Parathyroid adenoma (tissue), 2 donors: ENCODE measurements at regions not wholly inside any gene's neighbourhood (a gene's known extent, or its start where the extent isn't known, plus 50 kb on each side); places are given as distances from the start of the nearest gene placed in this dataset.

Source experiments
- H2AFZ ChIP-seq: fragments of 300-600 bp; sonication (generic); one replicate; pipeline ENCODE4 v1.7.0; 2017; ENCODE audit warnings: antibody characterized with exemption, mild to moderate bottlenecking
- H3K27ac ChIP-seq: fragments of 300-600 bp; sonication (generic); one replicate; pipeline ENCODE4 v1.7.0; 2017
- H3K27me3 ChIP-seq: fragments of 300-600 bp; sonication (generic); one replicate; pipeline ENCODE4 v1.7.0; 2017; ENCODE audit warnings: low read length; ENCODE audit not compliant: control insufficient read depth, insufficient read depth
- H3K36me3 ChIP-seq: fragments of 300-600 bp; sonication (generic); one replicate; pipeline ENCODE4 v1.7.0; 2017; ENCODE audit warnings: low read length; ENCODE audit not compliant: control insufficient read depth, insufficient read depth
- H3K4me1 ChIP-seq: fragments of 300-600 bp; sonication (generic); one replicate; pipeline ENCODE4 v1.7.0; 2017; ENCODE audit warnings: control low read depth
- H3K4me2 ChIP-seq: fragments of 300-600 bp; sonication (generic); one replicate; pipeline ENCODE4 v1.7.0; 2017; ENCODE audit warnings: low read length
- H3K4me3 ChIP-seq: fragments of 300-600 bp; sonication (generic); one replicate; pipeline ENCODE4 v1.7.0; 2017; ENCODE audit warnings: low read depth, low read length
- H3K79me2 ChIP-seq: fragments of 300-600 bp; sonication (generic); one replicate; pipeline ENCODE4 v1.7.0; 2017; ENCODE audit warnings: control low read depth
- H3K9ac ChIP-seq: fragments of 300-600 bp; sonication (generic); one replicate; pipeline ENCODE4 v1.7.0; 2017; ENCODE audit warnings: mild to moderate bottlenecking
- H3K9me3 ChIP-seq: fragments of 300-600 bp; sonication (generic); one replicate; pipeline ENCODE4 v1.7.0; 2017; ENCODE audit warnings: low read length; ENCODE audit not compliant: control insufficient read depth
- TF ChIP-seq, protein P1 (sequence below): fragments of 300-600 bp; sonication (generic); IDR thresholded peaks from one replicate; pipeline ENCODE4 v1.7.0; 2017; ENCODE audit warnings: antibody characterized with exemption, mild to moderate bottlenecking
- donor health status: primary hyperparathyroidism.

DNA sequence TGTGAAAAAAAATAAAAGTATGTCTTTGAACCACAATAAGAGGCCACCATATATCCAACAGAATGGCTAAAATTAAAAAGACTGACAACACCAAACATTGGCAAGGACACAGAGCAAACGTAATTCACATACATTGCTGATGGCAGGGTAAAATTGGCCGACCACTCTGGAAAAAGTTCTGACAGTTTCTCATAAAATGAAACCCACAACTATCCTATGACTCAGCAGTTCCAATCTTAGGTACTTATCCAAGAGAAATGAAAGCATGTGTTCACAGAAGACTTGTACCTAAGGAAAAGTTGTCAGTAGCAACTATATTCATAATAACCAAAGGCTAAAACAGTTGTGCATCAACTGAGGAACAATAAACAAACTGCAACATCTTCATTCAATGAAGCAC, 357.3 kb upstream of the XYLT1 start:
- H3K4me1 ChIP-seq = no peaks in the 10 kb centered on the region
- no peak overlapping the region for H3K4me2 ChIP-seq
- no peaks in the 10 kb centered on the region for H3K36me3 ChIP-seq
- H3K27ac ChIP-seq = no peak overlapping the region
- H2AFZ ChIP-seq = no peak overlapping the region
- no peaks in the 10 kb centered on the region for H3K79me2 ChIP-seq
- TF ChIP-seq, protein P1, sequence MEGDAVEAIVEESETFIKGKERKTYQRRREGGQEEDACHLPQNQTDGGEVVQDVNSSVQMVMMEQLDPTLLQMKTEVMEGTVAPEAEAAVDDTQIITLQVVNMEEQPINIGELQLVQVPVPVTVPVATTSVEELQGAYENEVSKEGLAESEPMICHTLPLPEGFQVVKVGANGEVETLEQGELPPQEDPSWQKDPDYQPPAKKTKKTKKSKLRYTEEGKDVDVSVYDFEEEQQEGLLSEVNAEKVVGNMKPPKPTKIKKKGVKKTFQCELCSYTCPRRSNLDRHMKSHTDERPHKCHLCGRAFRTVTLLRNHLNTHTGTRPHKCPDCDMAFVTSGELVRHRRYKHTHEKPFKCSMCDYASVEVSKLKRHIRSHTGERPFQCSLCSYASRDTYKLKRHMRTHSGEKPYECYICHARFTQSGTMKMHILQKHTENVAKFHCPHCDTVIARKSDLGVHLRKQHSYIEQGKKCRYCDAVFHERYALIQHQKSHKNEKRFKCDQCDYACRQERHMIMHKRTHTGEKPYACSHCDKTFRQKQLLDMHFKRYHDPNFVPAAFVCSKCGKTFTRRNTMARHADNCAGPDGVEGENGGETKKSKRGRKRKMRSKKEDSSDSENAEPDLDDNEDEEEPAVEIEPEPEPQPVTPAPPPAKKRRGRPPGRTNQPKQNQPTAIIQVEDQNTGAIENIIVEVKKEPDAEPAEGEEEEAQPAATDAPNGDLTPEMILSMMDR = no peak
- no peak overlapping the region for H3K4me3 ChIP-seq
- H3K9me3 ChIP-seq = no peaks in the 10 kb centered on the region
- no peak overlapping the region for H3K9ac ChIP-seq
- no peaks in the 10 kb centered on the region for H3K27me3 ChIP-seq

DNA sequence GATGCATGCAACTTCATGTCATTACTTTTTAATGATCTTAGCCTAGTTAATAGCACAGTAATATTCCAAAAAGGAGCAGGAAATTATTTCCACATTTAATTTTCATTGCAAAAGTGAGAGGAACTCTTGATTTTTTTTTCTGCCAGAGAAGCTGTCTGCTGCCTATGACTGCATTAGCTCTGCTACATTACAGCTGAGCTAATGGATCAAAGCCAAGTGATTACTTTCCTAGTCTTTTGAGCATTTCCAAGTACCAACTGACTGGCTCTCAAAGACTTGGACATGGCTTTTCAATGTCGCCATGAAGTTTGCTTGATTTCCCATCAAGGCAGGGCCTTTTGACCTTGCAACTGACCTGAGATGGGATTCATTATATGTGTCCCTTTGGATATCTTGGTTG, 356.6 kb upstream of the XYLT1 start:
- no peaks in the 10 kb centered on the region for H3K36me3 ChIP-seq
- H3K4me1 ChIP-seq = no peaks in the 10 kb centered on the region
- no peaks in the 10 kb centered on the region for H3K9me3 ChIP-seq
- no peak overlapping the region for H3K27ac ChIP-seq
- no peak overlapping the region for H2AFZ ChIP-seq
- TF ChIP-seq, protein P1 = no peak
- H3K79me2 ChIP-seq = no peaks in the 10 kb centered on the region
- no peaks in the 10 kb centered on the region for H3K27me3 ChIP-seq
- no peak overlapping the region for H3K9ac ChIP-seq
- H3K4me3 ChIP-seq = no peak overlapping the region
- no peak overlapping the region for H3K4me2 ChIP-seq

DNA sequence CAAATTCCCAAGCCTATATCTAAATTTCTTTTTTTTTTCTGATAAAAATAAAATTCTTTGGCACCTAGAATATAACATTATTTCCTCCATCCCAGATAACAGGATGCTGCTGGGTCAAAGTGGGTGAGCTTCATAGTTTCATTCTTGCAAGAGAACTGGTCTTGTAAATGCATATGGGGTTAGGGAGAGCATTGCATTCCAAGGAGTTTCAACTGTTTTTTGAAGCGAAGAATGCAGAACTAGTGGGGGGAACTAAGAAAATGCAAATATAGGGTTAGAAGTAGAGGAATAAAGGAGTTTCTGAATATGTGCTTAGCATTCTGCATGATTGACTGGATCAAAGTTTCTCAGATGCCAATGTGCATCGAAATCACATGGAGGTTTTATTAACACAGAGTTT, 347.2 kb upstream of the XYLT1 start:
- TF ChIP-seq, protein P1 = no peak
- Histone ChIP-seq H3K36me3 (no peaks in the 10 kb centered on the region), H3K4me1 (no peaks in the 10 kb centered on the region), H3K79me2 (no peaks in the 10 kb centered on the region), H3K4me2 (no peak overlapping the region), H2AFZ (no peak overlapping the region), H3K27me3 (no peaks in the 10 kb centered on the region), H3K9ac (no peak overlapping the region), H3K27ac (no peak overlapping the region), H3K4me3 (no peak overlapping the region), H3K9me3 (no peaks in the 10 kb centered on the region)

DNA sequence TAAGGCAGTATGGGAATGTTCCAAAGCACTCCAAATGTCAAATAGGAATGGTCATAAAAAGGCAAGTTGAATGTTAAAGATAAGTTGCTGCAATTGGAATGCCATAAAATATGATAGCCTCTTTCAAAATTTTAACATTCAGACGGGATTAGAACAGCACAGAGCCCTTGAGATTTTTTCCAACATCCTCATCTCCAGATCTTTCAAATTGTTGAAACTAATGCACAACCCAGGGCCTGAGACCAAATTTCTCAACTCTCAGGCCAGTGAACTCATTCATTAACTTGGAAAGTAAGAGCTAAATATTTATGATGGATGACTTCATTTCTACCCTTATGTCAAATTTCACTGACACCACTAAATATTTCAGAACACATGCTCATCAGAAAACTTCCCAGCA, 346.5 kb upstream of the XYLT1 start:
- H3K9me3 ChIP-seq = no peaks in the 10 kb centered on the region
- TF ChIP-seq, protein P1 = no peak
- no peaks in the 10 kb centered on the region for H3K4me1 ChIP-seq
- no peak overlapping the region for H3K4me2 ChIP-seq
- no peak overlapping the region for H2AFZ ChIP-seq
- H3K4me3 ChIP-seq = no peak overlapping the region
- no peaks in the 10 kb centered on the region for H3K79me2 ChIP-seq
- no peak overlapping the region for H3K9ac ChIP-seq
- H3K27ac ChIP-seq = no peak overlapping the region
- H3K36me3 ChIP-seq = no peaks in the 10 kb centered on the region
- H3K27me3 ChIP-seq = no peaks in the 10 kb centered on the region

DNA sequence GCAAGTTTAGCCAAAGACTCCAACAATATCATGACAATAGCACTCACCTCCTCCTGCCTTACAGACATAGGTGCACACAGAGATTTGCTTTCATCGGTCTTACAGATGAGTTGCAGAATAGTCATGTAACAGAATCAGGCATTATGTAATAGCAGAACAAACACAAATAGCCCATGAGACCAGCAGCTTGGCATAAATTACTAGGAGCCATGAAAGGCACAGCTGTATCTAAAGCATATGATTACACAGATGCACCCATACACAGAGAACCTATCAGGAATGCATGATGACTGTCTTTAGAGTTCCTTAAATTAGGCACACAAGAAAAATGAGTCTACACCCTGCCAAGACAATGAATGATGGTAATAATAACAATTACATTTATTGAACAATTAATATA, 342.0 kb upstream of the XYLT1 start:
- H3K79me2 ChIP-seq = no peaks in the 10 kb centered on the region
- TF ChIP-seq, protein P1 = no peak
- H3K27me3 ChIP-seq = no peaks in the 10 kb centered on the region

More for the DNA sequence above, 342.0 kb upstream of the XYLT1 start:
- H3K9me3 ChIP-seq = no peaks in the 10 kb centered on the region
- no peak overlapping the region for H3K27ac ChIP-seq
- H3K4me1 ChIP-seq = no peaks in the 10 kb centered on the region
- H2AFZ ChIP-seq = no peak overlapping the region
- H3K9ac ChIP-seq = no peak overlapping the region
- H3K4me2 ChIP-seq = no peak overlapping the region
- no peak overlapping the region for H3K4me3 ChIP-seq
- H3K36me3 ChIP-seq = no peaks in the 10 kb centered on the region
